SK-N-SH treated with all-trans-retinoic acid at 6 μM for 48 hours (cell line): ENCODE measurements at regions not wholly inside any gene's neighbourhood (a gene's known extent, or its start where the extent isn't known, plus 50 kb on each side); places are given as distances from the start of the nearest gene placed in this dataset.

Source experiments
- ATAC-seq: fragments of 200-7000 bp; cut with Tn5 transposase; 3 replicates; pipeline ENCODE4 v1.9.1; 2020; ENCODE audit warnings: mild to moderate bottlenecking, moderate library complexity
- ARNTL ChIP-seq: fragments of 450-650 bp; formaldehyde crosslinking; IDR thresholded peaks from 2 replicates; pipeline ENCODE4 v1.5.0; 2020; ENCODE audit warnings: low read depth, mild to moderate bottlenecking, moderate library complexity, borderline replicate concordance
- BACH2 ChIP-seq: fragments of 250-450 bp; sonication (Bioruptor Pico); IDR thresholded peaks from 2 replicates; pipeline ENCODE4 v1.9.0; 2021; ENCODE audit warnings: mild to moderate bottlenecking, borderline replicate concordance
- CREB5 ChIP-seq: fragments of 250-450 bp; sonication (Bioruptor Pico); IDR thresholded peaks from 2 replicates; pipeline ENCODE4 v1.5.1; 2020; ENCODE audit warnings: low read depth, mild to moderate bottlenecking, moderate library complexity
- CSDC2 ChIP-seq: fragments of 250-450 bp; sonication (Bioruptor Pico); IDR thresholded peaks from 2 replicates; pipeline ENCODE4 v1.5.0; 2020; ENCODE audit warnings: mild to moderate bottlenecking, moderate library complexity
- ESRRG ChIP-seq: fragments of 250-450 bp; sonication (Bioruptor Pico); IDR thresholded peaks from 2 replicates; pipeline ENCODE4 v1.6.1; 2021; ENCODE audit warnings: mild to moderate bottlenecking
- GLIS3 ChIP-seq: fragments of 250-450 bp; sonication (Bioruptor Pico); IDR thresholded peaks from 2 replicates; pipeline ENCODE4 v1.5.0; 2020; ENCODE audit warnings: mild to moderate bottlenecking, moderate library complexity
- ISL1 ChIP-seq: fragments of 250-450 bp; sonication (Bioruptor Pico); IDR thresholded peaks from 2 replicates; pipeline ENCODE4 v2.1.2; 2022; ENCODE audit warnings: mild to moderate bottlenecking, moderate library complexity
- OSR1 ChIP-seq: fragments of 250-450 bp; sonication (Bioruptor Pico); IDR thresholded peaks from 2 replicates; pipeline ENCODE4 v1.8.0; 2022; ENCODE audit warnings: moderate library complexity, mild to moderate bottlenecking, inconsistent platforms
- PATZ1 ChIP-seq: fragments of 250-450 bp; sonication (Bioruptor Pico); IDR thresholded peaks from 2 replicates; pipeline ENCODE4 v1.8.0; 2020; ENCODE audit warnings: mild to moderate bottlenecking, moderate library complexity, borderline replicate concordance
- PPARA ChIP-seq: fragments of 250-450 bp; sonication (Bioruptor Pico); IDR thresholded peaks from 2 replicates; pipeline ENCODE4 v1.5.0; 2020; ENCODE audit warnings: mild to moderate bottlenecking, borderline replicate concordance
- RARB ChIP-seq: fragments of 250-450 bp; sonication (Bioruptor Pico); IDR thresholded peaks from 2 replicates; pipeline ENCODE4 v1.8.0; 2021; ENCODE audit warnings: mild to moderate bottlenecking, moderate library complexity
- SNAI2 ChIP-seq: fragments of 250-450 bp; sonication (Bioruptor Pico); IDR thresholded peaks from 2 replicates; pipeline ENCODE4 v1.5.0; 2020; ENCODE audit warnings: mild to moderate bottlenecking, moderate library complexity
- TCF4 ChIP-seq: fragments of 250-450 bp; sonication (Bioruptor Pico); IDR thresholded peaks from 2 replicates; pipeline ENCODE4 v1.8.0; 2021; ENCODE audit warnings: mild to moderate bottlenecking, moderate library complexity, borderline replicate concordance
- TOX ChIP-seq: fragments of 250-450 bp; sonication (Bioruptor Pico); IDR thresholded peaks from 2 replicates; pipeline ENCODE4 v1.8.0; 2021; ENCODE audit warnings: mild to moderate bottlenecking, moderate library complexity, borderline replicate concordance
- ZC3H10 ChIP-seq: fragments of 250-450 bp; sonication (Bioruptor Pico); IDR thresholded peaks from 2 replicates; pipeline ENCODE4 v1.5.1; 2021; ENCODE audit warnings: mild to moderate bottlenecking, moderate library complexity
- ZFP3 ChIP-seq: fragments of 250-450 bp; sonication (Bioruptor Pico); IDR thresholded peaks from 2 replicates; pipeline ENCODE4 v1.5.0; 2020; ENCODE audit warnings: mild to moderate bottlenecking, moderate library complexity
- ZFP30 ChIP-seq: fragments of 450-650 bp; formaldehyde crosslinking; IDR thresholded peaks from 2 replicates; pipeline ENCODE4 v1.5.0; 2022; ENCODE audit warnings: mild to moderate bottlenecking, moderate library complexity
- ZNF565 ChIP-seq: fragments of 450-650 bp; formaldehyde crosslinking; conservative IDR thresholded peaks from 2 replicates; pipeline ENCODE4 v1.5.0; 2020; ENCODE audit warnings: low read depth, mild to moderate bottlenecking, moderate library complexity
- ZNF70 ChIP-seq: fragments of 450-650 bp; formaldehyde crosslinking; IDR thresholded peaks from 2 replicates; pipeline ENCODE4 v1.5.0; 2020; ENCODE audit warnings: mild to moderate bottlenecking, moderate library complexity
- ZNF8 ChIP-seq: fragments of 450-650 bp; formaldehyde crosslinking; IDR thresholded peaks from 2 replicates; pipeline ENCODE4 v1.5.0; 2020; ENCODE audit warnings: mild to moderate bottlenecking, moderate library complexity
- TF ChIP-seq, protein P1 (sequence below): fragments of 250-450 bp; sonication (Bioruptor Pico); IDR thresholded peaks from 2 replicates; pipeline ENCODE4 v1.8.0; 2021; ENCODE audit warnings: low read depth, mild to moderate bottlenecking, moderate library complexity, borderline replicate concordance
- TF ChIP-seq, protein P2 (sequence below): fragments of 250-450 bp; sonication (Bioruptor Pico); IDR thresholded peaks from 2 replicates; pipeline ENCODE4 v1.5.1; 2021; ENCODE audit warnings: mild to moderate bottlenecking, moderate library complexity
- TF ChIP-seq, protein P3 (sequence below): fragments of 250-450 bp; sonication (Bioruptor Pico); IDR thresholded peaks from 2 replicates; pipeline ENCODE4 v1.5.0; 2020; ENCODE audit warnings: mild to moderate bottlenecking, moderate library complexity

- ATAC-seq: no peak
- TF ChIP-seq ISL1 (CRISPR knock-in tag) (no peak), ZC3H10 (no peak), RARB (CRISPR knock-in tag) (no peak), OSR1 (CRISPR knock-in tag) (no peak), TOX (no peak), PPARA (CRISPR knock-in tag) (no peak), ARNTL (CRISPR knock-in tag) (no peak), ZFP3 (CRISPR knock-in tag) (no peak), BACH2 (CRISPR knock-in tag) (no peak), ZNF70 (CRISPR knock-in tag) (no peak), CREB5 (CRISPR knock-in tag) (no peak), GLIS3 (no peak)
- TF ChIP-seq, protein P1, sequence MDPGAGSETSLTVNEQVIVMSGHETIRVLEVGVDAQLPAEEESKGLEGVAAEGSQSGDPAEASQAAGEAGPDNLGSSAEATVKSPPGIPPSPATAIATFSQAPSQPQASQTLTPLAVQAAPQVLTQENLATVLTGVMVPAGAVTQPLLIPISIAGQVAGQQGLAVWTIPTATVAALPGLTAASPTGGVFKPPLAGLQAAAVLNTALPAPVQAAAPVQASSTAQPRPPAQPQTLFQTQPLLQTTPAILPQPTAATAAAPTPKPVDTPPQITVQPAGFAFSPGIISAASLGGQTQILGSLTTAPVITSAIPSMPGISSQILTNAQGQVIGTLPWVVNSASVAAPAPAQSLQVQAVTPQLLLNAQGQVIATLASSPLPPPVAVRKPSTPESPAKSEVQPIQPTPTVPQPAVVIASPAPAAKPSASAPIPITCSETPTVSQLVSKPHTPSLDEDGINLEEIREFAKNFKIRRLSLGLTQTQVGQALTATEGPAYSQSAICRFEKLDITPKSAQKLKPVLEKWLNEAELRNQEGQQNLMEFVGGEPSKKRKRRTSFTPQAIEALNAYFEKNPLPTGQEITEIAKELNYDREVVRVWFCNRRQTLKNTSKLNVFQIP: no peak
- TF ChIP-seq, protein P2, sequence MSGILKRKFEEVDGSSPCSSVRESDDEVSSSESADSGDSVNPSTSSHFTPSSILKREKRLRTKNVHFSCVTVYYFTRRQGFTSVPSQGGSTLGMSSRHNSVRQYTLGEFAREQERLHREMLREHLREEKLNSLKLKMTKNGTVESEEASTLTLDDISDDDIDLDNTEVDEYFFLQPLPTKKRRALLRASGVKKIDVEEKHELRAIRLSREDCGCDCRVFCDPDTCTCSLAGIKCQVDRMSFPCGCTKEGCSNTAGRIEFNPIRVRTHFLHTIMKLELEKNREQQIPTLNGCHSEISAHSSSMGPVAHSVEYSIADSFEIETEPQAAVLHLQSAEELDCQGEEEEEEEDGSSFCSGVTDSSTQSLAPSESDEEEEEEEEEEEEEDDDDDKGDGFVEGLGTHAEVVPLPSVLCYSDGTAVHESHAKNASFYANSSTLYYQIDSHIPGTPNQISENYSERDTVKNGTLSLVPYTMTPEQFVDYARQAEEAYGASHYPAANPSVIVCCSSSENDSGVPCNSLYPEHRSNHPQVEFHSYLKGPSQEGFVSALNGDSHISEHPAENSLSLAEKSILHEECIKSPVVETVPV (CRISPR knock-in tag): no peak
These were observed 507.6 kb downstream of the SPATA31D1 start for GRCh38 chr9:82495884-82496777.

DNA sequence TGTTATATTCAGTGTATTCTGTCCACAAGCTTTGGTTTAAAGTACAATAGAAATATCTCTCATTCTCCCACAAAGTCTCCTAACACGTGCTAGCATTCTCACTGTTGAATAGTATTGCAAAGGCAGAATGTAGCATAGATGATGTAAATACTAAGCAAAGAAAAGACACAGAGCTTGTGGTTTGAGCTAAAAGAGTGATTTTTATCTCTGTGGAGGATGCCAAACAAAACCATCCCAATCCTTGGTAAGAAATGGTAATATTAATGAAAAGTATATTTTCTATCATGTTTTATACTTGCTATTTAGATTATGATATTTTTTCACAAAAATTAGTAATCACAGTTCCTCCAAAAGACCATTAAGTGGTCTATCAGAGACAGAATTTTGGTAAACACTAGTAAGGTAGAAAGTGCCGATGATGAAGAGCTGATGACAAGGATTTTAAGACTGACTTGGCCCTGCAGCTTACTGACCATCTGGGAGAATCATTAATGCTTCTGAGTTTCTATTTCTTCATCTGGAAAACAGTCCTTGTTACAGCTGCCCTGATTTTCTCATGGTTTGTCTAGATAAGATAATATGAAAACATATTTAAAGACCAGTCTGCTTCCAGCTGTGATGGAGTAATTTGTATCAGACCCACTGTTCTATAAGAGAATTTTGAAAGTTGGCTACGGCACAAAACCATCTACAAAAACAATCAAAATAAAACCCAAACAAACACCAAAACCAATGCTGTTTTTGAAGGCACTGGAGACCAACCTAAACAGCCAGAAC lies 510.2 kb downstream of the SPATA31D1 start:
- no peak for ATAC-seq
- TF ChIP-seq TCF4 (peak; percentile 31; the same call in 1 of the 2 replicates), ZNF565 (CRISPR knock-in tag) (no peak)
- TF ChIP-seq, all 23 proteins: peak for 1

GRCh38 chr9:82499337-82499736 lies 510.8 kb downstream of the SPATA31D1 start:
- no peak for ATAC-seq
- TF ChIP-seq ZNF565 (CRISPR knock-in tag) (no peak), RARB (CRISPR knock-in tag) (no peak), ZC3H10 (no peak), ARNTL (CRISPR knock-in tag) (no peak), TOX (no peak), ZFP30 (no peak), CSDC2 (CRISPR knock-in tag) (no peak), ZNF70 (CRISPR knock-in tag) (no peak), BACH2 (CRISPR knock-in tag) (no peak), PPARA (CRISPR knock-in tag) (no peak), ZNF8 (CRISPR knock-in tag) (no peak), SNAI2 (no peak), ESRRG (CRISPR knock-in tag) (no peak), ISL1 (CRISPR knock-in tag) (no peak), CREB5 (CRISPR knock-in tag) (no peak), GLIS3 (no peak), PATZ1 (CRISPR knock-in tag) (no peak), ZFP3 (CRISPR knock-in tag) (no peak)
- TF ChIP-seq, protein P1: no peak
- TF ChIP-seq, protein P3, sequence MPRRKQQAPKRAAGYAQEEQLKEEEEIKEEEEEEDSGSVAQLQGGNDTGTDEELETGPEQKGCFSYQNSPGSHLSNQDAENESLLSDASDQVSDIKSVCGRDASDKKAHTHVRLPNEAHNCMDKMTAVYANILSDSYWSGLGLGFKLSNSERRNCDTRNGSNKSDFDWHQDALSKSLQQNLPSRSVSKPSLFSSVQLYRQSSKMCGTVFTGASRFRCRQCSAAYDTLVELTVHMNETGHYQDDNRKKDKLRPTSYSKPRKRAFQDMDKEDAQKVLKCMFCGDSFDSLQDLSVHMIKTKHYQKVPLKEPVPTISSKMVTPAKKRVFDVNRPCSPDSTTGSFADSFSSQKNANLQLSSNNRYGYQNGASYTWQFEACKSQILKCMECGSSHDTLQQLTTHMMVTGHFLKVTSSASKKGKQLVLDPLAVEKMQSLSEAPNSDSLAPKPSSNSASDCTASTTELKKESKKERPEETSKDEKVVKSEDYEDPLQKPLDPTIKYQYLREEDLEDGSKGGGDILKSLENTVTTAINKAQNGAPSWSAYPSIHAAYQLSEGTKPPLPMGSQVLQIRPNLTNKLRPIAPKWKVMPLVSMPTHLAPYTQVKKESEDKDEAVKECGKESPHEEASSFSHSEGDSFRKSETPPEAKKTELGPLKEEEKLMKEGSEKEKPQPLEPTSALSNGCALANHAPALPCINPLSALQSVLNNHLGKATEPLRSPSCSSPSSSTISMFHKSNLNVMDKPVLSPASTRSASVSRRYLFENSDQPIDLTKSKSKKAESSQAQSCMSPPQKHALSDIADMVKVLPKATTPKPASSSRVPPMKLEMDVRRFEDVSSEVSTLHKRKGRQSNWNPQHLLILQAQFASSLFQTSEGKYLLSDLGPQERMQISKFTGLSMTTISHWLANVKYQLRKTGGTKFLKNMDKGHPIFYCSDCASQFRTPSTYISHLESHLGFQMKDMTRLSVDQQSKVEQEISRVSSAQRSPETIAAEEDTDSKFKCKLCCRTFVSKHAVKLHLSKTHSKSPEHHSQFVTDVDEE (CRISPR knock-in tag): no peak
- TF ChIP-seq, all 23 proteins: peak for 0
